COLO668 (cell line): ENCODE measurements at regions not wholly inside any gene's neighbourhood (a gene's known extent, or its start where the extent isn't known, plus 50 kb on each side); places are given as distances from the start of the nearest gene placed in this dataset.

Source experiments
- DNase-seq: peaks from one replicate; lab custom pipeline; 2025; ENCODE audit not compliant: unreplicated experiment; lab: John Stamatoyannopoulos, UW

DNA sequence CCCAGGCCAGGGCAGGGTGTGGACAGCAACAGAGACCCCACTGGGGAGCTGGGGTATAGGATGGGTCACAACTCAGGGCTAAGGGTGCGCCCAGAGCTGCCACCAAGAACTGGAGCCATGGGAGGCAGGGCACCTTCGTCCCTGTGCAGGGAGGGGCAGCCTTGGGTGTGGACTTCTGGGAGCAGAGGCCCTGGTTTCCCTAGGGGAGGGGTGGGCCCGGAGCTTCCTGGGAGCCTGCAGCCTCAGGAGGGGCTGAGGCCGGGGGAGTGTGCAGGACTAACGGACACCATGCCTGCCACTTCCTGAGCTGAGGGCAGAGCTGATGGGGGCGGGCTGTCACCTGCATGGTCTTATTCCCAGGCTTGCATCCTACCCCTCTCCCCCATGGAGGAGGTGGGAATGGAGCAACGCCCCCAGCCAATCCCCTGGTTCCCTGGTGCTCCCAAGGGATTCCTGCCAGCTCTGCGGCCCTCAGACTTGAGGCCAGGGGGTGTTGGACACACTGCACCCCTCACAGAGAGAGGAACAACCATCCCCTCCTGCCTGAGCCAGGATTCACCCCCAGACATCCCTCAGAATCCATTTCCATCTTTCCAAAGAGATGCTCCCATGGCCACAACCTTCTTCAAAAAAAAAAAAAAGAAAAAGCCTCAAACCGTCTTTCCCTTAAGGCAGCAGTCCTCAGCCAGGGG, 225.7 kb downstream of the CTTN start:
- no peak for DNase-seq

GRCh38 chr11:70624598-70624993, 226.3 kb downstream of the CTTN start:
- DNase-seq, result no peak

DNA sequence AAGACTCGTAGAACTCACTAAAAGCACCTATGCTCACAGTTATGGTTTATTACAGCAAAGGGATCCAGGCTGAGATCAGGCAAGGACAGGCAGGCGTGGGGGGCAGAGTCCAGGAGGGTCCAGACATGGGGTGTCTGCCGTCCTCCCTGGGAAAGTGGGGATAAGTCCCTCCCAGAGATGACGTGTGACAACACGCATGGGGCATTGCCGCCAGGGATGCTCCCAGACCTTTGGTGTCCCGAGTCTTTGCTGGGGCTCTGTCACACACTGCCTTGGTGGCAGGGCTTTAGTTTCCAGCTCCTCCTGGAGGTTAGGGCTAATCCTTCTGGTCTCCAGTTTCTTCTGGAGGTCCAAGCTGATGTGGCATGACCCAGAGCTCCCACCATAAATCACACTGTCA, 226.7 kb downstream of the CTTN start:
- no peak for DNase-seq

DNA sequence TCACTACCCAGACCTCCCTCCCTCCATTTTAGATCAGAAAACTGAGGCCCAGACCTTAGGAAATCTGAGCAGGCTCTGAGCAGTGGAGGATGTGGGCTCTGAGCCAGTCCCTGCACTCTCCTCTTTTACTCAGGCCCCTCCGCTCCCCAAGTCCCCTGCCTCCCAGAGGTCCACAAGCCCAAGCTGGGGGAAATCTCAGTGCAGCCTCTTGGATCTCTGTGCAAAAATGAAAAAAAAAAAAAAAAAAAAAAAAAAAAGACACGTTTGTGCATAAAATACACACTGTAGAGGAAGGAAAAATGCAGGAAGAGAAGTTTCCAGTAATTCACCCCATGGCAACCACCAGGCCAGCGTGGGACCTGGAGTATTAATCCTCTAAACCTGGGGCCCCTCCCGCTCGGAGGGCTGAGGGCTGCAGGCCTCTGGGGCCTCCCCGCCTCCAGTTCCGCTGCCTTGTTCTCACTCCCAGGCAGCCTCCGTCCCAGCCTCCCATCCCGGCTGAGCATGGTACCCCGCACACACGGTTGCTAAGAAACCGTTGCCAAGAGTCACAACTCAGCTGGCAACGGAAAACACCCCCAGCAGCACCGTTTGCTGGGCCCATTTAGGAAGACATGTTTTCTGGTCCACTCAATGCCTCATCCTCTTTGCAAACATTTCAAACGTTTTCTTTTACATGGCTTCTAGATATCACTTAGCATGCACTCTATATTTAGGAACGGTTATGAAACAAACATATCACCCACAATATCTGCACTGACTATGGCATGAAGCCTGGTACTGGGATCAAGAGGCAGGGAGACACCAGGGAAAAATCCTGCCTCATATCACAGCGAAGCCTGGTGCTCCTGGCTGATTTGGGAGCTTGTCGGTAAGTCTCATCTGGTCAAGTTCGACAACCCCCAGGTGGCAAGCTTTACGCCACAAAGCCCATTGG, 227.5 kb downstream of the CTTN start:
- peak; percentile 1 for DNase-seq

DNA sequence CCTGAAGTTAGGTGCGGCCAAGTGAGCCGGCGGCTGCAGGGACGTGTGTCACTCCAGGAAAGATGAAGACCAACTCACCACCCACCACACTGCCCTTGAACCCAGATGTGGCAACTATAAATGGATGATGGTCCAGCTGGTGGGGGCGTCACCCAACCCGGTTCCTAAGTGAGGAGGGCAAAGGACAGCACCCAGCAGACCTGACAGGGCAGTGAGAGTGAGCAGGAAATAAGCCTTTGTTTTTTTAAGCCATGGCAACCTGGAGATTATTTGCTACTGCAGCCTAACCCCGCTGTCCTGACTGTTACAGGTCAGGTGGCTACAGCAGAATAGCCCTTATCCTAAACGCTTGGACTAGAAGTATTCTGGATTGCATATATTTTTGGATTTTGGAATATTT, 228.9 kb downstream of the CTTN start:
- DNase-seq, result no peak

DNA sequence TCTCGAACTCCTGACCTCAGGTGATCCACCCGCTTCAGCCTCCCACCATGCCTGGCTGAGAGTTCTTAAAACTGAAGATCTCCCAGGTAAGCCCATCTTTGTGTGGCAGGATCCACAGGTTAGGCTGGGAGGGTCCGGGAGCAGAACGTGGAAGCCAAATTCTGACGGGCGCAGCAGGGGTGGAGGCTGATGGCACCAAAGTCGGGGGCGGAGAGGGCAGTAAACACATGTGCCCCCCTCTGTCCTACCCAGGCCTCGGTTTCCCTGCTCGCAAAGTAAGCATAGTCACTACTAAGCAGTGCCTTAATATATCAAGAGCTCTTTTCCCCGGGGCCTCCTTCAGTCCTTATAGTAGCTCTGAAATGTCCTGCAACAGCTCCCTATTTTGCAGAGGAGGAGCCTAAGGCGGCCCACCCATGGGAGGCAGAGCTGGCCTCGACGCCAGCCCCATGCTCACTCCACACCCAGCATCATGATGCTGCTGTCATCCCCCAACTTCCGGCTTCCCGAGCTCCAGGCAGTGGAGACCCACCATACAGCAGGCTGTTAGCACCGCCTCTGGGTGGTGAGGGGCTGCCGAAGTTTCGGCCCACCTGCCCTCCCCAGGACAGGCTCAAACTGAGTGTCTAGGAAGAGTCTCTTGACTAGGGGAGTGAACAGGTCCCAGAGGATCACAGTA, 230.0 kb downstream of the CTTN start:
- no peak for DNase-seq

- DNase-seq, result no peak
Observed at GRCh38 chr11:70628855-70629844, 230.8 kb downstream of the CTTN start.

- DNase-seq, result no peak
Observed at GRCh38 chr11:70630068-70630467, 231.7 kb downstream of the CTTN start.

GRCh38 chr11:70630816-70631623, 232.7 kb downstream of the CTTN start:
- no peak for DNase-seq

DNA sequence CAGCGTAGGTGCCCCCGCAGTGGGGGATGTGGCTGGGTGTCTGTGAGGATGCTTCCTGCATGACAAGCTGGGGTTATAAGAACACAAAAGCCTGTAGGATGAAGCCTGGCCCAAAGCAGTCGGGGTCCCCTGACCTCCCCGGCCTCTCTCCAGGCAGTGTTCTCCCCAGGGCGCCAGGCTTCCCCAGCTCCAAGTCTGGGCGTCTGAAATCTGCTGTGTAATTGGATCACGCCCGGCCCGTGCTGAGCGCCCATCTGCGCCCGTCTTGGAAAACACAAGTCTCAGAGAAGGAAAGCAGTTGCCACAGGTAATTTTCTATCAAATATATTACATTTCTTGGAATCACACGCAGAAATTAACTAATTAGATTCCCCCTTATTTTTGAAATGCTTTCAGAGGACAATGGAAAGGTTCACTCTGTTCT, 233.3 kb downstream of the CTTN start:
- DNase-seq, result no peak

GRCh38 chr11:70633610-70634009, 235.3 kb downstream of the CTTN start:
- no peak for DNase-seq

GRCh38 chr11:70636659-70637058, 238.3 kb downstream of the CTTN start:
- no peak for DNase-seq

DNA sequence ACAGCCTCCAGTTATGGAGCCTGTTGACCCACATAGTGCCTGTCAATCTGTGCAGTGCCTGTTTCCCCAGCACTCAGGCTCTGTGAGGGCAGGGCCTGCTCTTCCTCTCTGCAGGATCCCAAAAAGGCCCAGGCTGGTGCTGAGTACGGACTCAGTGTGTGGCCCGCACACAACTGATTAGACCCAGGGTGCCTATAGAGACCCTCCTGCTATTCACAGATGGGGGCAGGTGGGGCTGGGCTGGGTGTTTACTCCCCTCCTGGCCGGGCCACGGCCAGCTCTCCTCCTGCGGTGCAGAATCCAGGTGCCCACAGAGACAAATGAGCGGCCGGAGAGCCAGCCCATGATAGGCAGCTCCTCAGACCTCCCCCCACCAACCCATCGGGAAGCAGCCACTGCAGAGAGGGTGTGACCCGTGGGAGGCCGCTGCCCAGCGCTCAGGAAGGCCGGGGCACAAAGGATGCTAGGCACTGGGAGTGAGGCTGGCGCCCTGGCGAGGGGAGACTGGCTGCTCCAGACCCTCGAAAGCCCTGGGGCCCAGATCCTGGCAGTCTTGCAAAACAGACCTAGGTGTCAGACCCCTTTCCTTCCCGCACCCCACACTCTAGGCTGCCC, 239.0 kb downstream of the CTTN start:
- DNase-seq, result no peak

GRCh38 chr11:70637949-70638583, 239.7 kb downstream of the CTTN start:
- no peak for DNase-seq

DNA sequence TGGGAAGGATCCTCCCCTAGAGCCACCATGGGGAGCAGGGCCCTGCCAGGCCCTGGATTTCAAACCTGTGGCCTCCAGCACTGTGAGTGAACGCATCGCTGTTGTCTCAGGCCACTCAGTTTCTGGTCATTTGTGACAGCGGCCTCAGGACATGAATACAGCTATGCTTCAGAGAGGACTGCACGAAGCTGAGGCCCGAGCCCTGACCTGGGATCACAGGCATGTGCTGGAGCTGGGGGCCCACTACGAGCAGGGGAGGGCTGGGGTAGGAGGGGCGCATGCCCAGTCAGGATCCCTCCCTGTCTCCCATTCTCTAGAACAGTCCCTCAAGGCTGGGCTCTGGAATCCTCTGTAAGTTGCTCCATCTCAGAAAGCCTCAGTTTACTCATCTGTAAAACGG, 242.1 kb downstream of the CTTN start:
- no peak for DNase-seq

GRCh38 chr11:70641369-70641768, 243.0 kb downstream of the CTTN start:
- DNase-seq, result no peak

GRCh38 chr11:70642266-70642665, 243.9 kb downstream of the CTTN start:
- DNase-seq, result no peak

DNA sequence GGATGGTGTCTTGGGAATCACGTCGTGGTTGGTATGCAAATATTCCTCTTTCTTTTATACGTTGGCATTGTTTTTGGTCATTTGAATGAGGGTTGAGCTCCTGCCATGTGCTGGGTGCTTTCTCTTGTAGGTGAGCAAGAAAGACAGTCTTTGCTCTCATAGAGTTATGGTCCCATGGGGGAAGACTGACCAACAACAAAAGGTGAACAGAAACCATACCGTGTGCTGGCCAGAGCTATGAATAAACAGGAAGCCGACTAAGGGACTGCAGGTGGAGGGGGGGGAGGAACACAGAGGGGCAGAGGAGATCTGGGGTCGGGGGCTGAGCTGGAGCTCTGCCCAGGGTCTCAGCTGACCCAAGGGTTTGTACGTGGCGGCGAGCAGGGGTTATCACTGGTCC, 245.3 kb downstream of the CTTN start:
- no peak for DNase-seq
